ENCODE measurements at regions not wholly inside any gene's neighbourhood (a gene's known extent, or its start where the extent isn't known, plus 50 kb on each side); places are given as distances from the start of the nearest gene placed in this dataset.
"Not testable (repeated sequence)": the region's sequence is repeated elsewhere in the genome, so short reads cannot be mapped to it uniquely, and the experiment has no call there.

- H3K4me3 ChIP-seq (ENCODE audit: low read length), result no peak overlapping the region
- no peak for TF ChIP-seq CTCF (conservative IDR thresholded peaks at IDR 0.05)
- no peaks in the 10 kb centered on the region for H3K27me3 Mint-ChIP-seq (ENCODE audit: insufficient read depth)
- no peaks in the 10 kb centered on the region for H3K36me3 Mint-ChIP-seq (ENCODE audit: low read depth)
- H3K36me3 ChIP-seq (ENCODE audit: control insufficient read depth, insufficient read depth, low read length), result no peaks in the 10 kb centered on the region
- WGBS, 2 experiments (ENCODE audit: insufficient coverage in 1 of 2, insufficient read length in 1 of 2), result 92% methylated on average over 2 of the region's 2 CpGs; no CpG with 5 or more reads in 1 of the 2 experiments
- H3K4me1 ChIP-seq (ENCODE audit: control insufficient read depth, insufficient read depth, low read length), result no peaks in the 10 kb centered on the region
- H3K27ac ChIP-seq (ENCODE audit: low read depth, low read length), result no peak overlapping the region
- H3K4me1 Mint-ChIP-seq, result no peaks in the 10 kb centered on the region
- peaks cover 12% of the 10 kb centered on the region for H3K9me3 Mint-ChIP-seq
- no peak overlapping the region for H3K4me3 Mint-ChIP-seq
- no peak overlapping the region for H3K27ac Mint-ChIP-seq
- no peak overlapping the region for H3K9ac ChIP-seq (ENCODE audit: extremely low read depth, low read length, poor library complexity, severe bottlenecking)
- no peak for DNase-seq
- no peaks in the 10 kb centered on the region for H3K27me3 ChIP-seq (ENCODE audit: control insufficient read depth, insufficient read depth, low read length, poor library complexity, severe bottlenecking)
- H3K9me3 ChIP-seq (ENCODE audit: control insufficient read depth, low read length), result no peaks in the 10 kb centered on the region
Measured at GRCh38 chrX:142483965-142484364, 278.9 kb upstream of the MAGEC2 start.

DNA sequence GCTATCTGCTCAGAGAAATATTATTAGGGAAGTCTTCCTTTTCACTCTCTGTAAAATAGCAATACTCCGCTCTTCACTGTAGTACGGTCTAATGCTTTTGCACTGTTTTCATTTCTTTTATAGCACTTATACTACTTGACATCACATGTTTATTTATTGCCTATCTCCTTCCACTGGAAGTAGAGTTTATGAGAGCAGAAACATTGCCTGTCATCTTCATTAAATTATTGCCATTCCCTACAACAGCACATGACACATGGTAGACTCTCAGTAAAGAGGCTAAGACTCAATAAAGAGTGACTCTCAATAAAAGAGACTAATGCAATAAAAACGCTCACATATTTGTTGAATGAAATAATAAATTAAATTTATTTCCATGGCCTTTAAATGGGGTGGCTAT, 241.3 kb upstream of the MAGEC2 start:
- no peaks in the 10 kb centered on the region for H3K4me1 Mint-ChIP-seq
- no peak overlapping the region for H3K4me3 Mint-ChIP-seq
- H3K27ac Mint-ChIP-seq, result no peak overlapping the region

DNA sequence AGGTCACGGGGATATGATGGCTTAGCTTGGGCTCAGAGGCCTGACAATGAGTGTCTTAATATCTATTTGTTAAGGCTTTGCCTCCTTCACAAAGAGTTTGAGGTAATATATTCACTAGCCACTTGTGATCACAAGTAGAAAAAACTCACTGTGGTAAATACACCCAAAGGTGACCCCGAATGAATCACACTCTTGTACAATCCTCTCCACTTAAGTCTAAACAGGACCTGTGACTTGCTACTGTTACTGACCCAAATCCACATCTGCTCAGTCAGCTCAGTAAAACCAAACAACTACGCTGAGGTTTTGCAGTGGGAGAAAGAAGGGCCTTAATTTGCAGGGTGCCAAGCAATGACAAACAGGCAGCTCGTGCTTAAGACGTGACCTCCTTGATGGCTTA, 223.8 kb upstream of the MAGEC2 start:
- Histone ChIP-seq H3K27me3 (ENCODE audit: control insufficient read depth, insufficient read depth, low read length, poor library complexity, severe bottlenecking) (no peaks in the 10 kb centered on the region), H3K36me3 (ENCODE audit: control insufficient read depth, insufficient read depth, low read length) (no peaks in the 10 kb centered on the region), H3K9me3 (ENCODE audit: control insufficient read depth, low read length) (peaks cover 7% of the 10 kb centered on the region), H3K9ac (ENCODE audit: extremely low read depth, low read length, poor library complexity, severe bottlenecking) (no peak overlapping the region), H3K27ac (ENCODE audit: low read depth, low read length) (no peak overlapping the region), H3K4me3 (ENCODE audit: low read length) (no peak overlapping the region), H3K4me1 (ENCODE audit: control insufficient read depth, insufficient read depth, low read length) (no peaks in the 10 kb centered on the region)
- TF ChIP-seq CTCF (conservative IDR thresholded peaks at IDR 0.05), result no peak
- 92% methylated on average over 5 of the region's 5 CpGs; no CpG with 5 or more reads in 1 of the 2 experiments for WGBS, 2 experiments (ENCODE audit: insufficient coverage in 1 of 2, insufficient read length in 1 of 2)
- DNase-seq, result no peak
- no peak overlapping the region for H3K4me3 Mint-ChIP-seq
- no peaks in the 10 kb centered on the region for H3K27me3 Mint-ChIP-seq (ENCODE audit: insufficient read depth)
- H3K36me3 Mint-ChIP-seq (ENCODE audit: low read depth), result peaks cover 17% of the 10 kb centered on the region
- H3K27ac Mint-ChIP-seq, result no peak overlapping the region
- peaks cover 4% of the 10 kb centered on the region for H3K4me1 Mint-ChIP-seq
- peaks cover 21% of the 10 kb centered on the region for H3K9me3 Mint-ChIP-seq

More for the DNA sequence above, 241.3 kb upstream of the MAGEC2 start:
- Histone ChIP-seq H3K27ac (ENCODE audit: low read depth, low read length) (no peak overlapping the region), H3K27me3 (ENCODE audit: control insufficient read depth, insufficient read depth, low read length, poor library complexity, severe bottlenecking) (no peaks in the 10 kb centered on the region), H3K4me3 (ENCODE audit: low read length) (no peak overlapping the region), H3K9ac (ENCODE audit: extremely low read depth, low read length, poor library complexity, severe bottlenecking) (no peak overlapping the region), H3K4me1 (ENCODE audit: control insufficient read depth, insufficient read depth, low read length) (no peaks in the 10 kb centered on the region), H3K36me3 (ENCODE audit: control insufficient read depth, insufficient read depth, low read length) (no peaks in the 10 kb centered on the region), H3K9me3 (ENCODE audit: control insufficient read depth, low read length) (no peaks in the 10 kb centered on the region)
- Mint-ChIP-seq H3K9me3 (peaks cover 17% of the 10 kb centered on the region), H3K36me3 (ENCODE audit: low read depth) (no peaks in the 10 kb centered on the region), H3K27me3 (ENCODE audit: insufficient read depth) (no peaks in the 10 kb centered on the region)
- no peak for DNase-seq
- TF ChIP-seq CTCF (conservative IDR thresholded peaks at IDR 0.05), result no peak
- 100% methylated on average over 2 of the region's 3 CpGs; no CpG with 5 or more reads in 1 of the 2 experiments for WGBS, 2 experiments (ENCODE audit: insufficient coverage in 1 of 2, insufficient read length in 1 of 2)

GRCh38 chrX:142390998-142391397, 185.9 kb upstream of the MAGEC2 start:
- H3K27me3 Mint-ChIP-seq (ENCODE audit: insufficient read depth); H3K9ac ChIP-seq (ENCODE audit: extremely low read depth, low read length, poor library complexity, severe bottlenecking); H3K4me1 ChIP-seq (ENCODE audit: control insufficient read depth, insufficient read depth, low read length); H3K4me3 Mint-ChIP-seq; H3K4me3 ChIP-seq (ENCODE audit: low read length); H3K27ac Mint-ChIP-seq; H3K4me1 Mint-ChIP-seq; H3K36me3 ChIP-seq (ENCODE audit: control insufficient read depth, insufficient read depth, low read length); DNase-seq; H3K36me3 Mint-ChIP-seq (ENCODE audit: low read depth); H3K27me3 ChIP-seq (ENCODE audit: control insufficient read depth, insufficient read depth, low read length, poor library complexity, severe bottlenecking); H3K27ac ChIP-seq (ENCODE audit: low read depth, low read length); H3K9me3 ChIP-seq (ENCODE audit: control insufficient read depth, low read length): not testable (repeated sequence)
- WGBS, 2 experiments (ENCODE audit: insufficient coverage in 1 of 2, insufficient read length in 1 of 2), result 92% methylated on average over 15 of the region's 15 CpGs; no CpG with 5 or more reads in 1 of the 2 experiments
- H3K9me3 Mint-ChIP-seq, result peaks cover 38% of the 10 kb centered on the region
